HuH-7 (cell line): ENCODE measurements at regions not wholly inside any gene's neighbourhood (a gene's known extent, or its start where the extent isn't known, plus 50 kb on each side); places are given as distances from the start of the nearest gene placed in this dataset.
"Not testable (repeated sequence)": the region's sequence is repeated elsewhere in the genome, so short reads cannot be mapped to it uniquely, and the experiment has no call there.

Experiments used
- DNase-seq: peaks from one replicate; pipeline ENCODE4 v3.0.0; 2011; ENCODE audit warnings: low spot score

GRCh38 chr3:115254492-115255196 lies 107.6 kb upstream of the ZBTB20 start:
- DNase-seq = no peak

GRCh38 chr3:115255197-115255585 lies 108.1 kb upstream of the ZBTB20 start:
- no peak for DNase-seq

- DNase-seq = no peak
Measured at GRCh38 chr3:115270849-115271248, 123.8 kb upstream of the ZBTB20 start.

- no peak for DNase-seq
Measured at GRCh38 chr3:115272036-115272824, 125.1 kb upstream of the ZBTB20 start.

GRCh38 chr3:115275896-115276295 lies 128.8 kb upstream of the ZBTB20 start:
- no peak for DNase-seq

- no peak for DNase-seq
Measured at GRCh38 chr3:115279939-115280338, 132.9 kb upstream of the ZBTB20 start.

- no peak for DNase-seq
Measured at GRCh38 chr3:115280506-115280905, 133.4 kb upstream of the ZBTB20 start.

GRCh38 chr3:115281697-115282675 lies 134.9 kb upstream of the ZBTB20 start:
- no peak for DNase-seq

GRCh38 chr3:115284980-115285379 lies 137.9 kb upstream of the ZBTB20 start:
- no peak for DNase-seq

GRCh38 chr3:115286529-115287197 lies 139.6 kb upstream of the ZBTB20 start:
- no peak for DNase-seq

GRCh38 chr3:115287198-115287597 lies 140.1 kb upstream of the ZBTB20 start:
- DNase-seq = no peak

- DNase-seq = no peak
Measured at GRCh38 chr3:115292131-115292530, 145.0 kb upstream of the ZBTB20 start.

GRCh38 chr3:115292677-115293165 lies 145.6 kb upstream of the ZBTB20 start:
- no peak for DNase-seq

- no peak for DNase-seq
Measured at GRCh38 chr3:115293321-115293720, 146.2 kb upstream of the ZBTB20 start.

- no peak for DNase-seq
Measured at GRCh38 chr3:115301364-115301860, 154.3 kb upstream of the ZBTB20 start.

- DNase-seq = not testable (repeated sequence)
Measured at GRCh38 chr3:115317953-115318352, 170.9 kb upstream of the ZBTB20 start.

GRCh38 chr3:115321400-115321805 lies 174.3 kb upstream of the ZBTB20 start:
- DNase-seq = no peak

- no peak for DNase-seq
Measured at GRCh38 chr3:115322901-115323300, 175.8 kb upstream of the ZBTB20 start.

GRCh38 chr3:115323380-115323779 lies 176.3 kb upstream of the ZBTB20 start:
- DNase-seq = no peak

GRCh38 chr3:115324056-115324455 lies 177.0 kb upstream of the ZBTB20 start:
- DNase-seq = no peak

GRCh38 chr3:115325539-115325938 lies 178.5 kb upstream of the ZBTB20 start:
- peak; percentile 11 for DNase-seq
